Upper lobe of left lung (tissue), 4 donors: ENCODE measurements at regions not wholly inside any gene's neighbourhood (a gene's known extent, or its start where the extent isn't known, plus 50 kb on each side); places are given as distances from the start of the nearest gene placed in this dataset.

Source experiments
- EP300 ChIP-seq, 4 donors: sonication (generic); formaldehyde crosslinking; IDR thresholded peaks; one replicate each; pipeline ENCODE4 v1.5.1; 2017; ENCODE audit warnings: antibody characterized with exemption in 4 of 4, control low read depth in 2 of 4
- POLR2A ChIP-seq, 4 donors: fragments of 450-650 bp; IDR thresholded peaks; one replicate each; pipeline ENCODE4 v1.5.1; 2016 to 2017; ENCODE audit warnings: antibody characterized with exemption in 4 of 4, mild to moderate bottlenecking in 2 of 4
- POLR2AphosphoS5 ChIP-seq, 2 donors: sonication (generic); formaldehyde crosslinking; IDR thresholded peaks; one replicate each; pipeline ENCODE4 v1.5.1; 2017; ENCODE audit warnings: antibody characterized with exemption in 2 of 2
- TF ChIP-seq, protein P1 (sequence below), 6 experiments: fragments of 450-650 bp in 4 of 6; fragments of 200-600 bp in 2 of 6; sonication (generic) in 2 of 6; IDR thresholded peaks; one replicate each; pipeline ENCODE4 v1.5.1; 2016 to 2019; ENCODE audit warnings: antibody characterized with exemption in 6 of 6

DNA sequence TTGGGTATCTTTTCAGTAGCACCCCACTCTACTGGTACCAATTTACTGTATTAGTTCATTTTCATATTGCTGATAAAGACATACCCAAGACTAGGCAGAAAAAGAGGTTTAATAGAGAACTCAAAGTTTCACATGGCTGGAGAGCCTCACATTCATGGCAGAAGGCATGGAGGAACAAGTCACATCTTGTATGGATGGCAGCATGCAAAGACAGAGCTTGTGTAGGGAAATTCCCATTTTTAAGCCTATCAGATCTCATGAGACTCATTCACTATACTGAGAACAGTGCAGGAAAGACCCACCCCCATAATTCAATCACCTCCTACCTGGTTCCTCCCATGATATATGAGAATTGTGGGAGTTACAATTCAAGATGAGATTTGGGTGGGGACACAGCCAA is 878.6 kb upstream of the ADGRL4 start:
- TF ChIP-seq, protein P1, sequence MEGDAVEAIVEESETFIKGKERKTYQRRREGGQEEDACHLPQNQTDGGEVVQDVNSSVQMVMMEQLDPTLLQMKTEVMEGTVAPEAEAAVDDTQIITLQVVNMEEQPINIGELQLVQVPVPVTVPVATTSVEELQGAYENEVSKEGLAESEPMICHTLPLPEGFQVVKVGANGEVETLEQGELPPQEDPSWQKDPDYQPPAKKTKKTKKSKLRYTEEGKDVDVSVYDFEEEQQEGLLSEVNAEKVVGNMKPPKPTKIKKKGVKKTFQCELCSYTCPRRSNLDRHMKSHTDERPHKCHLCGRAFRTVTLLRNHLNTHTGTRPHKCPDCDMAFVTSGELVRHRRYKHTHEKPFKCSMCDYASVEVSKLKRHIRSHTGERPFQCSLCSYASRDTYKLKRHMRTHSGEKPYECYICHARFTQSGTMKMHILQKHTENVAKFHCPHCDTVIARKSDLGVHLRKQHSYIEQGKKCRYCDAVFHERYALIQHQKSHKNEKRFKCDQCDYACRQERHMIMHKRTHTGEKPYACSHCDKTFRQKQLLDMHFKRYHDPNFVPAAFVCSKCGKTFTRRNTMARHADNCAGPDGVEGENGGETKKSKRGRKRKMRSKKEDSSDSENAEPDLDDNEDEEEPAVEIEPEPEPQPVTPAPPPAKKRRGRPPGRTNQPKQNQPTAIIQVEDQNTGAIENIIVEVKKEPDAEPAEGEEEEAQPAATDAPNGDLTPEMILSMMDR (IDR thresholded peaks at IDR 0.05) = no peak
- TF ChIP-seq POLR2AphosphoS5 (IDR thresholded peaks at IDR 0.05) (no peak), EP300 (IDR thresholded peaks at IDR 0.05) (no peak), POLR2A (IDR thresholded peaks at IDR 0.05) (no peak)
